GM19397 (cell line): ENCODE measurements at regions not wholly inside any gene's neighbourhood (a gene's known extent, or its start where the extent isn't known, plus 50 kb on each side); places are given as distances from the start of the nearest gene placed in this dataset.

ENCODE experiments used
- ATAC-seq: cut with Tn5 transposase; IDR thresholded peaks from one replicate; pipeline ENCODE4 v1.9.1; 2021; ENCODE audit warnings: mild to moderate bottlenecking, moderate library complexity; ENCODE audit not compliant: unreplicated experiment

- ATAC-seq, result no peak
Observed at GRCh38 chr12:28601570-28602058, 411.4 kb downstream of the CCDC91 start.

- no peak for ATAC-seq
Observed at GRCh38 chr12:28602786-28603185, 412.5 kb downstream of the CCDC91 start.

- no peak for ATAC-seq
Observed at GRCh38 chr12:28603239-28603638, 413.0 kb downstream of the CCDC91 start.

GRCh38 chr12:28603801-28604200 lies 413.5 kb downstream of the CCDC91 start:
- ATAC-seq, result no peak

- ATAC-seq, result no peak
Observed at GRCh38 chr12:28604240-28604639, 414.0 kb downstream of the CCDC91 start.

- ATAC-seq, result no peak
Observed at GRCh38 chr12:28606967-28607557, 416.8 kb downstream of the CCDC91 start.

- ATAC-seq, result no peak
Observed at GRCh38 chr12:28610401-28611114, 420.3 kb downstream of the CCDC91 start.

GRCh38 chr12:28611115-28611435 lies 420.8 kb downstream of the CCDC91 start:
- no peak for ATAC-seq

GRCh38 chr12:28611449-28611848 lies 421.2 kb downstream of the CCDC91 start:
- ATAC-seq, result no peak

GRCh38 chr12:28618171-28618570 lies 427.9 kb downstream of the CCDC91 start:
- ATAC-seq, result no peak

GRCh38 chr12:28618772-28619171 lies 428.5 kb downstream of the CCDC91 start:
- no peak for ATAC-seq

- no peak for ATAC-seq
Observed at GRCh38 chr12:28620281-28620680, 430.0 kb downstream of the CCDC91 start.

- ATAC-seq, result no peak
Observed at GRCh38 chr12:28622406-28622805, 432.1 kb downstream of the CCDC91 start.

- ATAC-seq, result no peak
Observed at GRCh38 chr12:28626504-28626903, 436.2 kb downstream of the CCDC91 start.

GRCh38 chr12:28629691-28630090 lies 439.4 kb downstream of the CCDC91 start:
- no peak for ATAC-seq

GRCh38 chr12:28631831-28632230 lies 441.6 kb downstream of the CCDC91 start:
- ATAC-seq, result no peak

GRCh38 chr12:28640519-28640918 lies 450.3 kb downstream of the CCDC91 start:
- no peak for ATAC-seq

GRCh38 chr12:28645436-28645835 lies 455.2 kb downstream of the CCDC91 start:
- no peak for ATAC-seq

GRCh38 chr12:28645891-28646290 lies 455.6 kb downstream of the CCDC91 start:
- ATAC-seq, result no peak

GRCh38 chr12:28650906-28651305 lies 460.6 kb downstream of the CCDC91 start:
- no peak for ATAC-seq

GRCh38 chr12:28652239-28652638 lies 462.0 kb downstream of the CCDC91 start:
- ATAC-seq, result no peak

GRCh38 chr12:28681980-28682379 lies 467.1 kb upstream of the FAR2 start:
- ATAC-seq, result no peak

- no peak for ATAC-seq
Observed at GRCh38 chr12:28683366-28683765, 465.7 kb upstream of the FAR2 start.
